22Rv1 (cell line): ENCODE measurements at regions not wholly inside any gene's neighbourhood (a gene's known extent, or its start where the extent isn't known, plus 50 kb on each side); places are given as distances from the start of the nearest gene placed in this dataset.

Experiments used
- ZFX ChIP-seq: fragments of 450-650 bp; IDR thresholded peaks from 2 replicates; pipeline ENCODE4 v1.6.1; 2017; ENCODE audit warnings: antibody characterized with exemption, borderline replicate concordance
- TF ChIP-seq, protein P1 (sequence below): fragments of 450-650 bp; IDR thresholded peaks from 2 replicates; pipeline ENCODE4 v1.5.1; 2017; ENCODE audit warnings: mild to moderate bottlenecking

GRCh38 chr6:167767715-167768107, 59.0 kb upstream of the AFDN start:
- TF ChIP-seq, protein P1, sequence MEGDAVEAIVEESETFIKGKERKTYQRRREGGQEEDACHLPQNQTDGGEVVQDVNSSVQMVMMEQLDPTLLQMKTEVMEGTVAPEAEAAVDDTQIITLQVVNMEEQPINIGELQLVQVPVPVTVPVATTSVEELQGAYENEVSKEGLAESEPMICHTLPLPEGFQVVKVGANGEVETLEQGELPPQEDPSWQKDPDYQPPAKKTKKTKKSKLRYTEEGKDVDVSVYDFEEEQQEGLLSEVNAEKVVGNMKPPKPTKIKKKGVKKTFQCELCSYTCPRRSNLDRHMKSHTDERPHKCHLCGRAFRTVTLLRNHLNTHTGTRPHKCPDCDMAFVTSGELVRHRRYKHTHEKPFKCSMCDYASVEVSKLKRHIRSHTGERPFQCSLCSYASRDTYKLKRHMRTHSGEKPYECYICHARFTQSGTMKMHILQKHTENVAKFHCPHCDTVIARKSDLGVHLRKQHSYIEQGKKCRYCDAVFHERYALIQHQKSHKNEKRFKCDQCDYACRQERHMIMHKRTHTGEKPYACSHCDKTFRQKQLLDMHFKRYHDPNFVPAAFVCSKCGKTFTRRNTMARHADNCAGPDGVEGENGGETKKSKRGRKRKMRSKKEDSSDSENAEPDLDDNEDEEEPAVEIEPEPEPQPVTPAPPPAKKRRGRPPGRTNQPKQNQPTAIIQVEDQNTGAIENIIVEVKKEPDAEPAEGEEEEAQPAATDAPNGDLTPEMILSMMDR, result no peak
- TF ChIP-seq ZFX, result no peak
